Fibroblast of skin of left quadriceps (primary cell): ENCODE measurements at regions not wholly inside any gene's neighbourhood (a gene's known extent, or its start where the extent isn't known, plus 50 kb on each side); places are given as distances from the start of the nearest gene placed in this dataset.

Experiments used
- DNase-seq, 2 experiments: peaks; one replicate each; pipeline ENCODE4 v3.0.0-alpha.2; 2013; ENCODE audit warnings: low read depth in 2 of 2

- DNase-seq = no peak
Observed at GRCh38 chr21:40985370-40985769, 138.4 kb upstream of the DSCAM start.

- no peak for DNase-seq
Observed at GRCh38 chr21:40990366-40990765, 143.4 kb upstream of the DSCAM start.

- DNase-seq = no peak
Observed at GRCh38 chr21:40997831-40998230, 150.9 kb upstream of the DSCAM start.

GRCh38 chr21:41000838-41001237, 153.9 kb upstream of the DSCAM start:
- DNase-seq = no peak

GRCh38 chr21:41006636-41007035, 159.7 kb upstream of the DSCAM start:
- DNase-seq = no peak

- DNase-seq = no peak
Observed at GRCh38 chr21:41008351-41008750, 159.6 kb upstream of the BACE2 start.

GRCh38 chr21:41008974-41009373, 159.0 kb upstream of the BACE2 start:
- DNase-seq = no peak

- no peak for DNase-seq
Observed at GRCh38 chr21:41009398-41010100, 158.4 kb upstream of the BACE2 start.

GRCh38 chr21:41010101-41010435, 157.9 kb upstream of the BACE2 start:
- no peak for DNase-seq

- DNase-seq = no peak
Observed at GRCh38 chr21:41011098-41011731, 156.7 kb upstream of the BACE2 start.

- no peak for DNase-seq
Observed at GRCh38 chr21:41011951-41012366, 156.0 kb upstream of the BACE2 start.

GRCh38 chr21:41012425-41012824, 155.5 kb upstream of the BACE2 start:
- no peak for DNase-seq

GRCh38 chr21:41016472-41016871, 151.5 kb upstream of the BACE2 start:
- no peak for DNase-seq

- DNase-seq = no peak
Observed at GRCh38 chr21:41018431-41018830, 149.5 kb upstream of the BACE2 start.

GRCh38 chr21:41023936-41024335, 144.0 kb upstream of the BACE2 start:
- no peak for DNase-seq

GRCh38 chr21:41024341-41024740, 143.6 kb upstream of the BACE2 start:
- no peak for DNase-seq

GRCh38 chr21:41024746-41025254, 143.2 kb upstream of the BACE2 start:
- no peak for DNase-seq

GRCh38 chr21:41029571-41029970, 138.4 kb upstream of the BACE2 start:
- no peak for DNase-seq

GRCh38 chr21:41031701-41032220, 136.2 kb upstream of the BACE2 start:
- DNase-seq = no peak

- peak; percentile 38 to 44 for DNase-seq
Observed at GRCh38 chr21:41032541-41032940, 135.4 kb upstream of the BACE2 start.

- DNase-seq = no peak
Observed at GRCh38 chr21:41037212-41037611, 130.7 kb upstream of the BACE2 start.

- DNase-seq = no peak
Observed at GRCh38 chr21:41037936-41038335, 130.0 kb upstream of the BACE2 start.

- DNase-seq = no peak
Observed at GRCh38 chr21:41043014-41043413, 124.9 kb upstream of the BACE2 start.
